GM19452 (cell line): ENCODE measurements at regions not wholly inside any gene's neighbourhood (a gene's known extent, or its start where the extent isn't known, plus 50 kb on each side); places are given as distances from the start of the nearest gene placed in this dataset.

Source experiments
- ATAC-seq: cut with Tn5 transposase; IDR thresholded peaks from one replicate; pipeline ENCODE4 v1.9.1; 2021; ENCODE audit not compliant: unreplicated experiment

GRCh38 chr12:115598871-115599811, 678.4 kb downstream of the MED13L start:
- ATAC-seq = no peak

DNA sequence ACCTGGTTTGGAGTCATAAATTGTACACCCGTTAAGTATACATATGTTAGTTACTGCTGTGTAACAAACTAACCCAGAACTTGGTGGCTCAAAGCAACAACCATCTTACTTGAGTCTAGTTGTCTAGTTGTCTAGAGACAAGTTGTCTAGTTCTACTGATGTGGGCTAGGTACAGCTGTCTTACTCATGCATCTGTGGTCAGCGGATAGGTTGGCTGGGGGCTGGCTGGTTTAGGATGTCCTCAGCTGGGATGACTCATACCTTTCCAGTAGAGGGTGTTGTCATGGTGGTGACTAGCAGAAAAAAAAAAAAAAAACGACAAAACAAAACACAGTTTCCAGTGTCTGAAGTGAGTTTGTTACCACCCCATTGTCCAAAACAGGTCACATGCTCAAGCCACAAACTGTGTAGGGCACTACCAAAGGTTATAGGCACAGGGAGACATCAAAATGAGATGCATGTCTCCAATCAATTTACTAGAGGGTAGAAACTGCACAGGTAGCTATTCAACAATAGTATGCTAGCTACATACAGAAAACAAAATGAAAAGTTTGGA, 680.3 kb downstream of the MED13L start:
- no peak for ATAC-seq

DNA sequence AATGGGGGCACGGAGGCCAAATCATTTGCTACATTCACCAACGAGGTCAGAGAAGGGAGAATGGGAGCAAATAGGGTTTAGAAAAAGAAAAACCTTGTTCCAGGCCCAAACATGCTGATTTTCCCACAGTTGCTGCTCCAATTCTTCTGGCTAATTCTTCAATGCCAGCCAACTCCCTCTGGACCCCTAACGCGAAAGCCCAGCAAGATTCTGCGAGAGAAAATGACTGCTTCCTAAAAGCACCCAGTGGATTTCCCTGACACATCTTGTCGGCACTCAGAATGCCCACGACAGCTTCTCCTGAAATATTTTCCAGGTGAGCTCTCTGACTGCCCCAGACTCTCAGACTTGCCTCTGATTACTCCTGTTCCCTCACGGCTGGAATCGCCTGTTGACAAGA, 689.4 kb downstream of the MED13L start:
- no peak for ATAC-seq

DNA sequence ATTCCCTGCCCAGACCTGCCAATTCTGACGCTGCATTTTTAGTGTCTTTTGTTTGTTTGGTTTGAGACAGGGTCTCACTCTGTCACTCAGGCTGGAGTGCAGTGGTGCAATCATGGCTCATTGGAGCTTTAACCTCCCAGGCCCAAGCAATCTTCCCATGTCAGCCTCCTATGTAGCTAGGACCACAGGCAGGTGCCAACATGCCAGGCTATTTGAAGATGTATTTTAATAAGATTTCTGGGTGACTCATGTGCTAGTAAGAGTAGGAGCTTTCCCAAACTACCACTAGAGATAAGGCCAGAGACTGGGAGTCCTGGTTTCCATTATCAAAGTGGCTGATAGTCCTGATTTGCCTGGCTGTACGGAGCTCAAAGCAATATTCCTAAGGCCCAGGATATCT, 693.3 kb downstream of the MED13L start:
- ATAC-seq = no peak

DNA sequence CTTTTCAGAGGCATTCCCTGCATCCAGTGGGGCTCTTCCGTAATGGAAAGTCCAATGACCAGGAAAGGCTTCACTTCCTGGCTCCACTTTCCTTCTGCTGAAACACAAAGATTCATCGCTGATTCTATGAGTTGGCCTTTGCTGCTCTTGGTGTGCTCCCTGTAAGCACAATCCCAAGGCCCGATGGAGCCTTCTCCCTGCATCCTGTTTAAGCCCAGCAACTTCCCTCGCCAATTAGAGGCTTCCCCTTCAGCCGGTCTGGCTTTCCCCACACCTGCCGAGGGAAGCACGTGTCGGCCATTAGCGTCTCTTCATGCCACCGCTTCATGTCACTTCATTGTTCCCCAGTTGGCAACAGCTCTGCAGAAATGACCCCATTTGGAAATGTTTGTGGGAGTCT, 693.9 kb downstream of the MED13L start:
- ATAC-seq = no peak

- ATAC-seq = no peak
Measured at GRCh38 chr12:115577401-115577800, 700.1 kb downstream of the MED13L start.

- no peak for ATAC-seq
Measured at GRCh38 chr12:115574826-115575225, 702.7 kb downstream of the MED13L start.

- ATAC-seq = peak; percentile 80
Measured at GRCh38 chr12:115572440-115572839, 705.1 kb downstream of the MED13L start.

DNA sequence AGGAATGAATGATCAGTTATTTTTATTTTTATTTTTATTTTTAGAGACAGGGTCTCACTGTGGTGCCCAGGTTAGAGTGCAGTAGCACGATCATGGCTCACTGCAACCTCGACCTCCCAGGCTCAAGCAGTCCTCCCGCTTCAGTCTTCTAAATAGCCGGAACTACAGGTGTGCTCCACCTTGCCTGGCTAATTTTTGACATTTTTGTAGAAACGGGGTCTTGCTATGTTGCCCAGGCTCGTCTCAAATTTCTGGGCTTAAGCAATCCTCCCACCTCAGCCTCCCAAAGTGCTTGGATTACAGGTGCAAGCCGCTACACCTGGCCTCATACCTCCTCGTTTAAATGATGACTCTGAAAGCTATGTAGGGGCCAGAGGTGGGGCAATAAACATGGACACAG, 706.0 kb downstream of the MED13L start:
- ATAC-seq = no peak

GRCh38 chr12:115571027-115571426, 706.5 kb downstream of the MED13L start:
- no peak for ATAC-seq

- ATAC-seq = no peak
Measured at GRCh38 chr12:115570069-115570777, 707.3 kb downstream of the MED13L start.

- no peak for ATAC-seq
Measured at GRCh38 chr12:115569345-115570068, 708.0 kb downstream of the MED13L start.

DNA sequence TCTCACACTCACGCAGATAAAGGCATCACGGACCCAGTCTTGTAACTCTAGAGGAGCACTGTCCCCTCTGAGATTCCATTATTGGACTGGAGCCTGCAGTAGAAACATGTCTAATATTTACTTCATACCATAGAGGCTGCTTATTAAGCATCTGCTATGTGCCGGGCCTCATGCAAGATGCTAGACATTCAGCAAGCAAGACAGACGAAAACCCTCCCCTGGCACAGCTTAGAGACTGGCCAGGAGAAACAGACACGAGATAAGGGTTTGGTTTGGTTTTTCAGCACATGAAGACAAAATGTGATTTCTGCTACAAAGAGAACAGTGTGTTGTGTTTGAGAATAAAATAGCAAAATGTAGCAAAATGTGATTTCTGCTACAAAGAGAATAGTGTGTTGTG, 719.2 kb downstream of the MED13L start:
- ATAC-seq = no peak

- ATAC-seq = no peak
Measured at GRCh38 chr12:115553622-115554021, 723.9 kb downstream of the MED13L start.

DNA sequence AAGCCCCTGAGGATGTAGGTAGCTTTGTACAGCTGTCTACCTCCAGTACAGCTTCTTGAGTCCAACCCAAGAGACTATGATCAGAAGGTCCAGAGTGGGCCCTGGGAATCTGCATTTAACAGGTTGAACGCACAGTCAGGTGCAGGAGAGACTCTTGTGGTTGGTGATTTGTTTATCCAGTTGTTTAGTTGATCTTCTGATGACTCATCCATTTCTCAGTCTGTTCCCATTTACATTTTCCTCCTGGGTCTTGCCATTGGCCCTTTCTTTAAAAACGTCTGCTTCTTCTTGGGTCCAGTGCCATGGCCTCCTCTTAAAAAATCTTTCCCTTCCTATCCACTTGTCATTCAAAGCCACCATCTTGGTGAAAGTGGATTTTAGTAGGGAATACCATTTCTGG, 734.2 kb downstream of the MED13L start:
- ATAC-seq = no peak

DNA sequence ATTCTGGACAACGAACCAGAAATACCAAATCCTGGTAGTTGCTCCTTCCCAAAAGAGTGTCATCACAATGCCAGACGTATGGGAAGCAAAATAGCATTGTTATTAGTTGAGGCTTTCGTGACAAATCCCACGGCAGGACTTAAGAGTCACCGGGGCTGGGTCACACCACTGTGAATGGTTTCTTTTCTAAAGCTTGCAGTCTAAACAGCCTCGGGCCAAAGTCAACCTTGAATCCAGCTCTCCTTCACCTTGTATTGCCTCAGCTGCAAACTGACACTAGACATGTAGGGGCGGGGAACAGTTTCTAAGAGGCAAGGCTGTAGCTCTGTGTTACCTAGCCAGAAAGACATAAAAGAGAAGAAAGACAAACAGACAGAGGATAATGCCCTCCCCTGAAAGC, 734.8 kb downstream of the MED13L start:
- ATAC-seq = no peak

- no peak for ATAC-seq
Measured at GRCh38 chr12:115541891-115542421, 735.5 kb downstream of the MED13L start.

- ATAC-seq = no peak
Measured at GRCh38 chr12:115528466-115528865, 749.0 kb downstream of the MED13L start.

- ATAC-seq = no peak
Measured at GRCh38 chr12:115521771-115522409, 755.6 kb downstream of the MED13L start.

DNA sequence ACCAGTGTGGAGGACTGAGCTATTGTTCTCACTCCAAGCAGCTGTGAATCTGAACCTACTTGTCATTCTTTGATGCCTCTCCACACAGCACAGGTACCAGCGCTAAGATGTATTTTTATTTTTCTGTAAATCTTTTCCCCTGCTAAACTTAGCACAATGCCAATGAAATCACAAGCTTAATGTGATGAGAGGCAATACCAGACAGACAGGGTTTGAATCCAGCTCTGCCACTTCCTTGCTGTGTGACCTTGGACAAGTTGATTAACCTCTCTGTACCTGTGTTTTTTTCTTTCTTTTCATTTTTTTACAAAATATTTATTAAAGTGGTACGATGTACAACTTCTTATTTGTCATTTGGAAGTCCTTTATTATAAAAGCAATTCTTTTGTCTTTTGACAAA, 757.6 kb downstream of the MED13L start:
- ATAC-seq = no peak

DNA sequence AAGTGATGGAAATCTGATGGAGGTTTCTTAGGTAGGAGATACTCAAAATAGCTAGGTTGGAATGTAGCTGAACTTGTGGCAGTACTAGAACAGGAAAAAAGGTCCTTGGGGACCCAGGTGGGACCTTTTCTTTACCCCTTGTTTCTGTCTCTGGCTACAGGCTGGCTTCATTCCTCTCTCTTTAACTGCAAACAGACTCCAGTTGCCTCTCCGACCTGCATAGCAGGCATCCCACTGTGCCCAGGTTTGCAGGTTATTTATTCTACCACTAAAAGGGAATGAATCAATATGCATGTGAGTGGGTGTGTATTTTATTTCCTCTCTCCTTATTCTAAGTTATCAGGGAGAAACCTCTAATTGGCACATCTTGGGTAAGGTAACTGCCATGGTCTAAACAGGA, 758.1 kb downstream of the MED13L start:
- ATAC-seq = no peak
